UCSD-AML1 (cell line): ENCODE measurements at regions not wholly inside any gene's neighbourhood (a gene's known extent, or its start where the extent isn't known, plus 50 kb on each side); places are given as distances from the start of the nearest gene placed in this dataset.

ENCODE experiments used
- DNase-seq: peaks from one replicate; lab custom pipeline; 2025; ENCODE audit not compliant: unreplicated experiment; lab: John Stamatoyannopoulos, UW

- no peak for DNase-seq
Observed at GRCh38 chr5:1669276-1670155, 130.1 kb downstream of the MRPL36 start.

DNA sequence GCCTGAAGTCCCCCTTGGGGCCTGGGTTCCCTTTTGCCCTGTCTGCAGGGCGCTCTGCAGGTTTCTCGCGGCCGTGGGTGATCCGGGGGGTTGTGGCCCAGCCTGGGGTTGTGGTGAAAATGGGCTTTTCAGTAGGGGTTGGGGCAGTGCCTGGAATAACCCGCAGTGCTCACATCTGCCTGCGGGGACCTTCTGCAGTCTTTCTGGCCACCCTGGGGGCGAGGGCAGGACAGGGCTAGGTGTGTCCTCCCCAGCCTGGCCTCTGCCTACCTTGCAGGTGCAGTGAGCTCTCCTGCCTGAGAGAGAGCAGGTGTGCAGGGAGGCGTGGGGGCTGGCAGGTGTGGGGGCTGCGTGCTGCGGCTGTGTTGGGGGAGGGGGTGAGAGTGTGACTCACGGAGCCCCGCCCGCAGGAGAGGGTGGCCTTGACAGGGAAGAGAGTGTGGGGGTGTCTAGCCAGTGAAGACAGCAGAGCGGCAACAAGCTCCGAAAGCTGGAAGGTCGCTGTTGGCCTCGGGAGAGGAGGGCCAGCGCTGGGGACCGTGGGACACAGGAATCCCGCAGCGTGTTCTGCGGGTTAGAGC, 131.4 kb downstream of the MRPL36 start:
- no peak for DNase-seq

GRCh38 chr5:1667648-1668140, 131.9 kb downstream of the MRPL36 start:
- DNase-seq = no peak

DNA sequence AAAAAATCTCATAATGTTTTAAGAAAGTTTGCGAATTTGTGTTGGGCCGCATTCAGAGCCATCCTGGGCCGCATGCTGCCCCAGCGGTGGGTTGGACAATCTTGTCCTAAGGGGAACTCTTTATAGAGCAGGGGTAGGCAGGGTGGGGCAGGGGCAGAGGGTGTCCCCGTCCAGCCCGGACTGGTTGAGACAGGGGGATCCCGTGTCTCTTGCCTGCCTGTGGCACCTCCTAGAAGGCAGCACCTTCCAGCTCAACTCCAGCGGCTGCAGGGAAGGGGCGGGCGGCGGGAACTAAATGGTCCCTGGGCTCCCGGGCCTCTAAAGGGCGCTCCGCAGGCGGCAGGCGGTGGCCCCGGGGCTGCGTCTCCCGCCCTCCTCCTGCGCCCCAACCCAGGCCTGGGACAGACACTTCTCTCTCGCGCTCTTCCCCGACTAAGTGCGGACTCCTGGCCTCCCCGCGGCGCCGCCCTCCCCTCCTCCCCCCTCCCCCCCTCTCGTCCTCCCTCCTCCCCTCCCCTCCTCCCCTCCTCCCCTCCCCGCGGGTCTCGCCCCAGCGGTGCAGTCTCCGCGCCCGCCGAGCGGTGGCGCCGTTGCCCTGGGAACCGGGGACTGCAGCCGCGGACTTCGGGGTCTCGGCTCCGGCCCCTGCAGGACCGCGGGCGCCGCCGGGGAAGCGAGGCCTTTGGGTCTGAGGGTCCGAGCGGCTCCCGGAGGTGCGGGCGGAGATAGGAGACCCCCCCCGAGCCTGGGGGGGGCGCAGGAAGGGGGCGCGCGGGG, 132.6 kb downstream of the MRPL36 start:
- peak; percentile 23 for DNase-seq

DNA sequence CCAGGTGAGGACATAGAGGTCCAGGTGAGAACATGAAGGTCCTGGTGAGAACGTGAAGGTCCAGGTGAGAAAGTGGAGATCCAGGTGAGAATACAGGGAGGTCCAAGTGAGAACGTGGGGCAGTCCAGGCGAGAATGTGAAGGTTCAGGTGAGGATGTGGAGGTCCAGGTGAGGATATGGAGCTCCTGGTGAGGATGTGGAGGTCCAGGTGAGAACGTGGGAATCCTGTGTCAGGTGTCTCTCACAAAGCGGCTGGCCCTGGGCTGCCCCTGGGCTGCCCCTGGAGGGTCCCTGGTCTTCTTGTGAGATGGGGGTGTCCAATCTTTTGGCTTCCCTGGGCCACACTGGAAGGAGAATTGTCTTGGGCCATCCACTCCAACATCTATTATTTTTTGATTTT, 133.4 kb downstream of the MRPL36 start:
- no peak for DNase-seq

DNA sequence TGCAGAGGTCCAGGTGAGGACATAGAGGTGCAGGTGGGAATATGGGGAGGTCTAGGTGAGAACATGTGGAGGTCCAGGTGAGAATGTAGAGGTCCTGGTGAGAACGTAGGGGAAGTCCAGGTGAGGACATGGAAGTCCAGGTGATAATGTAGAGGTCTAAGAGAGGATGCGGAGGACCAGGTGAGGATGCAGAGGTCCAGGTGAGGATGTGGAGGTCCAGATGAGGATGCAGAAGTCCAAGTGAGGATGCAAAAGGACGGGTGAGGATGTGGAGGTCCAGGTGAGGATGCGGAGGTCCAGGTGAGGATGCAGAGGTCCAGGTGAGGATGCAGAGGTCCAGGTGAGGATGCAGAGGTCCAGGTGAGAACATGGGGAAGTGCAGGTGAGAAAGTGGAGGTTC, 133.8 kb downstream of the MRPL36 start:
- no peak for DNase-seq

DNA sequence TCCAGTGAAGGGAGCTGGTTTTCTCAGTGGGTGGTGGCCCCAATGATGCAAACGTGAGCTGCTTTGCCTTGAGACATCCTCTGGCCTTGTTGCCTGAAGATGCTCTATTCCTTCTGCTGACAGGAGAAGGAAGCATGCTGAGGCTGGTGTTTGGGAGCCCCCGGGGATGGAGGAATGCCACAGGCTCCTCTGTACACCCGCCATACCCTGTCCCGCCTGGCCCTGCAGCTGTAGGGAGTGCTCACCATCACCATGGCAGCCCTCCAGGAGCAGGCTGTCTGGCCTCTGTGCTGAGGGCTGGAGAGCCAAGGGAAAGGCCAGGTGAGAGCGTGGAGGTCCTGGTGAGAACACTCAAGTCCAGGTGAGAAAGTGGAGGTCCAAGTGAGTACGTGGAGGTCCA, 134.4 kb downstream of the MRPL36 start:
- no peak for DNase-seq

DNA sequence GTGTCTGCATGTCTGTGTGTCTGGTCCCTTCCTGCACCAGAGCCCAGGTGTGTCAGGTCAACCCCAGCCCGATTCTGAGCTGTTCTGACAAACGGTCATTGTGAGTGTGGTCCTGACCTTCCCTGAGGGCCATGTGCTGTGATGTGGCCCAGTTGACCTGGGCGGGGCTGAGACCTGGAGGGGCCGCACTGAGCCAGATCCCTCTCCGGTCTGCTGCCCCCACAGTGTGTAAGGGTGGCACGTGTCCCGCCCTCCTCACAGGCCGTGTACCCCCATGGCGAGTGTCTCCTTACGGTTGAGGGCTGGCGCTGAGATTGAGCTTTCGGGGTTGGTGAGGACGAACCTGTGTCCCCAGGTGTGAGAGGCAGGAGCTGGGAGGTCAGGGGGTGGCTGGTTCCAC, 136.5 kb downstream of the MRPL36 start:
- DNase-seq = no peak

DNA sequence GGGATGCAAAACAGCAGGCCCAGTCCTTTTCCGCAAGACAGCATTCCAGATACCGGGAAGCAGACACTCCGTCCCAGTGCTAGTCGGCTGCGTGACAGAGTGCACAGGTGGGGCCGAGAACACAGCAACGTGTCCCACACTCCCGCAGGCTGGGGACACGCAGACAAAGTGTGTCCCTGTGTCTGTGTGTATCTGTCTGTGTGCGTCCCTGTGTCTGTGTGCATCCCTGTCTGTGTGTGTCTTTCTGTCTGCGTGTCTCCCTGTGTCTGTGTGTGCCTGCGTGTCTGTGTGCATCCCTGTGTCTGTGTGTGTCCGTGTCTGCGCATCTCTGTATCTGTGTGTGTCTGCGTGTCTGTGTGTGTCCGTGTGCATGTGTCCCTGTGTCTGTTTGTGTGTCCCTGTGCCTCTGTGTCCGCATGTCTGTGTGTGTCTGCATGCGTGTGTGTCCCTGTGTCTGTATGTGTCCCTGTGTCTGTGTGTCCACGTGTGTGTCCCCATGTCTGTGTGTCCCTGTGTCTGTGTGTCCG, 137.0 kb downstream of the MRPL36 start:
- no peak for DNase-seq

DNA sequence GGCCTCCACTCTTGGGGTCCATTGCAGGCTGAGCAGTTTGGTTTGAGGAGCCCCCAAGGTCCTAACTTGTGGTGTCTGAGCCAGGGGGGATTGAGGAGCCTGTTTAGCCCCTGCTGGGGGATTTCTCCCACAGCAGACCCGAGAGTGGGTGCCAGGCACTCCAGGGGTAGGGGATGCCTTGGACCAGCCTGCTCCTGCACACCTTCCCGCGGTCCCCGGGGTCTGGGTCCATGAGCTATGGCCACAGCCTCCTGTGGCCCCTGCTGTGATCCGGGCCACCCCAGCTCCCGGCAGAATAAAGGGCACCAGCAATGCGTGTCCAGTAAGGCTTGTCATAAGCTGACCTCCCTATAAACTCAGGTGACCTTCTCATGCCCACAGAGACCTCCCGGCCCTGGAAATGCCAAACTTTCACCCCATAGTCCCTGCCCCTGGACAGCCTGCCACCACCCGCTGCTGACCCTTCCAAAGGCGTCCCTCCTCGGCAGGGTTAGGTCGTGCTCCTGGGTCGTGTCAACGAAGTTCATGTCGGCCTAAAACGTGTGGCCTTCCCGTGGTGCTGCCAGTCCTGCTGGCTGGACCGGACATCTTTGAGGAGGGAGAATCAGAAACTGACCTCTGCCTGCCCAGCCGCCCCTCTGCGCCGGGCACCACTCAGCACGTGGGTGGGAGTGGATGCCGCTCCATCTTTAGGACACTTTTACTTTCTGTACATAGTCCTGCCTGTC, 137.6 kb downstream of the MRPL36 start:
- no peak for DNase-seq

DNA sequence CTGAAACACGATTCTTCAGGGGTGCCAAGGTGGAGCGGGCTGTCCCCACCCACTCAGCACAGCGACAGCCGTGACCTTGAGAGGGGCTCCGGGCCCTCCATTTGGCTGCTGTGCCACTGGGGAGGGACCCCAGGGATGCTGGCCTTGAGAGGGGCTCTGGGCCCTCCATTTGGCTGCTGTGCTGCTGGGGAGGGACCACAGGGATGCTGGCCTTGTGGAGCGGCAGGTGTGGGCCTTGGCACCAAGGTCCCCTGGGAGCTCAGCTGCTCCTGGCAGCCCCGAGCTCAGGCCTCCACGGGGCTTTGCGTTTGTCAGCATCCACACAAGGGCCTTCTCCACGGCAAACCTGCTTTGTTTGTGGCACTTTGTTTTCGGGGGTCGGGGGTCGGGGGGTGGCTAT, 137.6 kb upstream of the LPCAT1 start:
- no peak for DNase-seq

- no peak for DNase-seq
Observed at GRCh38 chr5:1660511-1660910, 136.8 kb upstream of the LPCAT1 start.

DNA sequence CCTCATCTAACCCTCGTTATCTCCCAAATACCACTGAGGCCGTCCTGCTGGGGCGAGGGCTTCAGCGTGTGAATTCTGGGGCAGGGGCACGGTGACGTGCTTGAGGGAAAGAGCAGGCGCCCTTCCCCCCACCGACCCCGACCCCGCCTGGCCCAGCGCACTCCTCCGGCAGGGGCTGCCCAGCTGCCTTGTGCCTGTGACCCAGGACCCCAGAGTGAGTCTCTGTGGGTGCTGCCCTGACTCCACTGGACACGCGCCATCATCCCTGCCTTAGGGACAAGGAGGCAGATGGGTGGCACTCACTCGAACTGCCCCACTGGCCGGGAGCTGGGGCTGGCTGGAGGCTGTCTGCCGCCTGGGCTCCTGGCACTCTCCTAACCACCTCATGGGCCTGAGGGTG, 136.2 kb upstream of the LPCAT1 start:
- DNase-seq = no peak

GRCh38 chr5:1659100-1659981, 135.6 kb upstream of the LPCAT1 start:
- no peak for DNase-seq

- DNase-seq = no peak
Observed at GRCh38 chr5:1658665-1659064, 134.9 kb upstream of the LPCAT1 start.

DNA sequence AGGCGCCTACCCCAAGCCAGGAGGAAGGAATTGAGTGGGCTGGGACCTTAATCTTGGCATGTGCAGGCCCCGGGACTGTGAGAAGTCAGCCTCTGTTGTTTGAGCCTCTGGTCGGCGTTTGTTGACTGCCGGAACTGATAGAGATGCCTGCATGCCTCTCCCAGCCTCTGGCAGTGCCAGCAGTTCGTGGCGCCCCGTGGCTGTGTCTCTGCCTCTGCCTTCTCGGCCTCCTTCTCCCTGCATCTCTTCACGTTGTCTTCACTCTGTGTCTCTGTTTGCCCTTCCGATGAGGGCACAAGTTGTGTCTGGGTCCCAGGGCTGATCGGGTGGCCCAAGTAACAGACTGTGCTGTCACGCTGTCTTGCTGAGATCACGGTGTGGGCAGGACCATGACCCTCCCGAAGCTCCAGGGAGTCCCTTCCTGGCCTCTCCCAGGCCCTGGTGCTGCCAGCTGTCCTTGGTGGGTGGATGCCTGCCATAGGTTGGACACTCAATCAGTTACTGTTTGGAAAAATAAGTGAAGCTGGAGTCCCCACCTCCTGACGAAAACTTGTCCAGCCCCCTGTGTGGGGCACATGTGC, 133.5 kb upstream of the LPCAT1 start:
- DNase-seq = no peak

DNA sequence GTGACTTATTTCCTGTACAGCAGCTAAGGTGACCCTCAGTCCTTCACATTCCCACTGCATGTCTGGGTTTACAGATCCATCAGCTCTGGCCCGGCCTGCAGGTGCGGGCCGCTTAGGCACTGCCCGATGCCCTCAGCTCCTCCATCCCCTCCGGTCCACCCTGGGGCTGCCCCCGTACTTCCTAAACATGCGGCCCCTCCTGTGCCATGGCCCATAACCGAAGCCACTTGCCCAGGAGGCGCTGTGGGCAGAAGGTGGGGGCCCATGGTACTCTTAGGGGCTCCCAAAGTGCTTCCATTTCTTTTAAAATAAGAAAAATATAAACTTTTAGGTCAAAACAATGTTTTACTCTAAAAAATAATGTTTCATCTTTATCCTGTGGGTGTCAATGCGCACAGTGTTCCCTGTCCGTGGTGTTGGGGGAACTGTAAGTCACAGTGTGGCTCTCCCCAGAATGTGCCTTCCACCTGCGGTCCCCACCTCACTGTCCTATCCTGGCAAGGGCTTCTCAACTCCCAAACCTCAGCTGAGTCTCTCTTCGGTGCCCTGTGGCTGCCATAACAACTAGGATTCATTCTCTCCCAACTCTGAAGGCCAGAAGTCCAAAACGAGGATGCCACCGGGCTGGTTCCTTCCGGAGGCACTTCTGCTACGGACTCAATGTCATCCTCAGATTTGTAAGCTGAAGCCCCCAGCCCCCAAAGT, 132.7 kb upstream of the LPCAT1 start:
- no peak for DNase-seq

GRCh38 chr5:1655496-1656270, 131.9 kb upstream of the LPCAT1 start:
- no peak for DNase-seq
